ENCODE measurements at regions not wholly inside any gene's neighbourhood (a gene's known extent, or its start where the extent isn't known, plus 50 kb on each side); places are given as distances from the start of the nearest gene placed in this dataset.
"Not testable (repeated sequence)": the region's sequence is repeated elsewhere in the genome, so short reads cannot be mapped to it uniquely, and the experiment has no call there.

DNA sequence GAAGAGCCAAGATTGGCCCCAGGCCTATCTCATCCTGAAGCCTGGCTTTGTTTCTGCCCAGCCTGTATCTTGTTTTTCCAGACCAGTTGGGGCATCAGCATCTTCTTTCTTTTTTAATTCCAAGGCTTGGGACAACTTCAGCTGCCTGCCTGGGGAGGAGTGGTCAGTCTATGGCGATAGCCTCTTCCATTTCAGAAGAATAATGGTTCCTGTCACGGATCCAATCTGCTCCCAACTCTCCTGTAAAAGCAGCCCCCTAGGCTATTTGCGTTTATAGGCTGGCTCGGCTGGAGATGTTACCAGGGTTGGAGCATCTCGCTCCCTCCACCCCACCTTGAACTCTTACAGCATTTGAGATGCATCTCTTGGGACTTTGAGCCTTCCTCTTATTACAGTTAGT lies 145.2 kb upstream of the CADM1 start:
- Mint-ChIP-seq H3K4me3 (no peak overlapping the region), H3K27me3 (peaks cover 2% of the 10 kb centered on the region), H3K36me3 (no peaks in the 10 kb centered on the region), H3K27ac (no peak overlapping the region), H3K4me1 (no peaks in the 10 kb centered on the region), H3K9me3 (peaks cover 4% of the 10 kb centered on the region)

DNA sequence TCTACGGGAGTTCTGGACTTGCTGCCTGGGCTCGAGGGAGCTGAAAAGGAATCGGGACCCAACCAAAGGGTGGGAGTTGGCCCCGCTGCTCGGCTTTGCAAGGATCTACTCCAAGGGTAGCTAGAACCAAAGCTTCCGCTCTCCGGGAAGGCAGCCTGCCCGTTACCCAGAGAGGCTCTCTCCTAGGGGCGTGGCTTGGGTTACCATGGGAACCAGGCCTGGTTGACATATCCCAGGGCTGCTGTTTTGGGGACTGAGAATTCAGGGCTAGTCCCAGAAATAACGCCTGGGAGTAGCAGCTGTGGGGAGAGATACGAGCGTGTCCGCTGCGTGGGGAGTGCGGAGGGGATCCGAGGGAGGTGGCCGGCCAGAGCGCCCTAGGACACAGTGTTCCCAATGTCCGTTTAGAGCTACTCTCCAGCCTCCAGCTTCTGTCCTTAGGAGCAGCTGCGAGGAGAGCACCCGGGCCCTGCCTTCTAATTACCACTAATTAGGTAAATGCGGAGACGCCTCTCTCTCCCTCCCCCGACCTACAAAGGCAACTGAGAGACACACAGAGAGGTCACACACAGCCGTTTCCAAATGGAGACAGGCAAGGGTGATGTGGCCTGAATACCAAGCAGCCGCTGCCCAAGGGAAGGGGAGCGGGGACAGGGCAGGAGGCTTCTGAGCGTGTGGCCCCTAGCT lies 141.6 kb upstream of the CADM1 start:
- no peaks in the 10 kb centered on the region for H3K4me1 Mint-ChIP-seq
- no peaks in the 10 kb centered on the region for H3K36me3 Mint-ChIP-seq
- H3K9me3 Mint-ChIP-seq: peaks cover 4% of the 10 kb centered on the region
- no peak overlapping the region for H3K4me3 Mint-ChIP-seq
- H3K27me3 Mint-ChIP-seq: peaks cover 2% of the 10 kb centered on the region
- H3K27ac Mint-ChIP-seq: no peak overlapping the region

DNA sequence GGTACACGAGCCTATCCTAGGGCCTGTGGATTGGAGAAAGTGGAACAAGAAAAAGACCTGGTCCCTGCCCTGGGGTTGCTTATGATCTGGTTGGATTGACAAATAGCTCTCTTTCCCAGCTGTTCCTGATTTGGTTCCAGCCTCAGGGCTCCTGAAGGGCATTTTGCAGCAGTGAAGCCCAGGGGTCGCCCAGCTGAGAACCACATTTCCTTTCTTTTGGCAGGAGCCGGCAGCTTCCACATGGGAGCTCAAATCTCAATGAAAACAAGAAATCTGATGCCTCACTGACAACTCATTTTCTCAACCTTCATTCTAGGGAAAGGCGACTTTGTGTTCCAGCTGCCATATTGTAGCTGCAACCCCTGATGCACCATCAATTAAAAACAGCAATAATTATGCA lies 140.6 kb upstream of the CADM1 start:
- no peak overlapping the region for H3K4me3 Mint-ChIP-seq
- H3K36me3 Mint-ChIP-seq: no peaks in the 10 kb centered on the region
- H3K4me1 Mint-ChIP-seq: no peaks in the 10 kb centered on the region
- no peak overlapping the region for H3K27ac Mint-ChIP-seq
- H3K27me3 Mint-ChIP-seq: peaks cover 2% of the 10 kb centered on the region
- peaks cover 4% of the 10 kb centered on the region for H3K9me3 Mint-ChIP-seq

DNA sequence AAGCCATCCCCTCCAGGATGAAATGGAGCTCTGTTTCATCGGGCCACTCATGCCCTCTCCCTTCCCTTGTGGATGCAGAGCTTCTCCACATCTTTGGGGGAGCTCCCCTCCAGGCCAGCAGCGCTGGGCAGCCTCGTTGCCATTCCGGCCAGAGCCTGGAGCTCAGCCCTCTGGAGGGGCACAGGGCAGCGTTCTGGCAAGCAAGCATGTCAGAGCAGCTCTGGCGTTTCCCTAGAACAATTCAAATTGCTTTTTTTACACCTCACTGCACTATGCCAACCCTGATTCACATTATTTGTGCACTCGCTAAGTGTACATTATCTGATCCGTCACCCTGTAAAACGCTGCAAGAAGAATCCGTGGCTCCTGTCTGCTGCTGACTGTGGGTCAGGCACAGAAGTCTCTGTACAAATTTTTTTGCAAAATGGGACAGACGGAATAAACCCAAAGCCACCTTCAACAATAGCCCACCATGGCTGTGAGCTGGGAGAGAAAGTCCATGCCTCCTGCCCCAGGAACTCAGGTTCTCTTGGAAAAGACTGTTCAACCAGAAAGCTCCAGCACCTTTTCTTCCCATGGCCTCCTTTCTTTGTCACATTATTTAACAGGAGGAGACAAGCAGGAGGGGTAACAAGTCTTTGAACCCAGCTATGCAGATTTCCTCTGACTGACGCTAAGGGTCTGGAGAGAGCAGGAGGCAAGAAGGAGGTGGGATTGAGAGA lies 139.5 kb upstream of the CADM1 start:
- H3K27ac Mint-ChIP-seq: no peak overlapping the region
- no peaks in the 10 kb centered on the region for H3K36me3 Mint-ChIP-seq
- peaks cover 2% of the 10 kb centered on the region for H3K27me3 Mint-ChIP-seq
- no peaks in the 10 kb centered on the region for H3K4me1 Mint-ChIP-seq
- H3K4me3 Mint-ChIP-seq: no peak overlapping the region
- H3K9me3 Mint-ChIP-seq: peaks cover 4% of the 10 kb centered on the region

DNA sequence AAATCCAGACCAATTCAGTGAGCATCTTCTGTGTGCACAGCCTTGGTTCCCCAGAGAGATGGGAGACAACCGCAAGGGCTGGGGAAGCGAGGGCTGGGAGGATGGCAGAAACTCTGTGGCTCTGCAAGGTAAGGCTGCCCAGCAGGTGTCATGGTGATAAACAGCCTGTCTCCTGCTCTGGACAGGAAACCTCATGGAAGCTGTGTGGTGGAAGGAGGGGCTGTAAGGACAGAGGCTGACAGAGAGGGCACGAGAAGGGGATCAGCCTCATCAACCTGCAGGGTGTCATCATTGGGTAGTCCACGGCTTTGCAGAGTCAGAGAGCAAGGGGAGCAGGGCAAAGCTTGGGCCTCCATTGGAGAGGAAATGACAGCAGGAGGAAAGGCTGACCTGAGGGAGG lies 138.4 kb upstream of the CADM1 start:
- no peaks in the 10 kb centered on the region for H3K36me3 Mint-ChIP-seq
- peaks cover 4% of the 10 kb centered on the region for H3K9me3 Mint-ChIP-seq

DNA sequence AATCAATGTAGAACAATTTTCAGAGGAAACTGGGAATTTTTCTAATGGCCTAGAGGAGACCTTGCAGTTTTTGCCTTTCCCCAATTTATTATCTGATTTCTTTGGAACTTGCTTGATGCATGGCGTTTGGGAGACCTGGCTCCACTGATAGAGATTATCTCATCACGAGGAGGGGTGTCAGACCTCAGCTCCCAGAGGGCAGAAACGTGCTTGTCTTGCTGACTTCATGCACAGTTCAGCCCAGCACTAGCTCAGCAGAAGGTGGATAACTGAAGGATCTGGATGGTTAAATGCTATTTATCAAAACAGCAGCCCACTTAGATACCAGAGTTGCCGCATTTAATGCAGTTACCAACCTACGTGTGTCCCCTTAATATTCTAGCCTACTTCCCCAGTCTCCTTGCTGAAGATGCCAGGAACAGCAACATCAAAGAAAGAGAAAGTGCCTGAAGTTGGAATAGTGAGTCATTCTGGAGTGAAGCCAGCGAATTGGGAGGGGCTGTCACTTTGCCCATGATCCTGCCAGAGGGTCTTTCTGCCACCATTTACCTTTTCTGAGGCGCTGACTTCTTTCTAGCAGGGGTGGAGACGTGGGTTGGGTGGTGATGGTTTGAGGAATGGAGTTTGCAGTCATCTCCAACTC lies 133.5 kb upstream of the CADM1 start:
- Mint-ChIP-seq H3K27me3 (peaks cover 1% of the 10 kb centered on the region), H3K4me3 (no peak overlapping the region), H3K4me1 (no peaks in the 10 kb centered on the region), H3K9me3 (no peaks in the 10 kb centered on the region), H3K27ac (no peak overlapping the region), H3K36me3 (no peaks in the 10 kb centered on the region)

More for the DNA sequence above, 138.4 kb upstream of the CADM1 start:
- no peaks in the 10 kb centered on the region for H3K4me1 Mint-ChIP-seq
- H3K27me3 Mint-ChIP-seq: peaks cover 2% of the 10 kb centered on the region
- H3K27ac Mint-ChIP-seq: no peak overlapping the region
- no peak overlapping the region for H3K4me3 Mint-ChIP-seq

DNA sequence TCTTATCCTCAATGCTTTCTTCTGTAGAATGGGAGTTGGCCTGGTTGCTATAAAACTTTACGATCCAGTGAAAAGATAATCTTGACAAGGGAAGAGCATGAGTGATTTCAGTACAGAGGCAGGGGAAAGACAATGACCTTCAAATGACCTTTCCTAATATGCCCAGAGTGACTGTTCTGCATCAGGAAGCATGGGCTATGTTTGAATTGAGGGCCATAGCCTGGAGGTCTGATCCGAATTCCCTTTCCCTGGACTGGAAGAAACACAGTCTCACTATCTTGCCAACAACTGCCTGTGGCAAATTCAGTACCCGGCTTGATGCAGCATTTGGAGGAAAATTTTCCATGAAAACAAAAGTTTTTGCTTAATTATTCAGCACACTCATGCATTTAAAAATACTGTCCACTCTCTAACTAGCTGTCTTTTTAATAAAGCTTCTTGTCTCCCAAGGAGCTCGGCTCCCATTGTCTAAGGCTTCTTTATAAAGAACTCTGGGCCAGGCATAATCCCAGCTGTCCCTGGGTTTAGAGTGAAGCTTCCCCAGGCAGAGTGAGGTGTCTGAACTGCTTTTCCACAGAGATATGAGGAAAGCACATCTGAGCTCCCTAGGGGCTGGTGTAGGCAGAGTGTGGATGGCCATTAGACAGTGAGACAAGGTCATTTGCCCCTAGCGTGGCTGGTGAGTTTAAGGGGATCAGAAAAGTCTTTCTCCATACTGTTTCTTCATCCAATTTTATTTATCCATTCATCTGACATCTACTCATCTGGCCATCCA lies 132.7 kb upstream of the CADM1 start:
- Mint-ChIP-seq H3K27ac (no peak overlapping the region), H3K9me3 (no peaks in the 10 kb centered on the region), H3K36me3 (no peaks in the 10 kb centered on the region), H3K4me1 (no peaks in the 10 kb centered on the region), H3K27me3 (peaks cover 3% of the 10 kb centered on the region), H3K4me3 (no peak overlapping the region)

DNA sequence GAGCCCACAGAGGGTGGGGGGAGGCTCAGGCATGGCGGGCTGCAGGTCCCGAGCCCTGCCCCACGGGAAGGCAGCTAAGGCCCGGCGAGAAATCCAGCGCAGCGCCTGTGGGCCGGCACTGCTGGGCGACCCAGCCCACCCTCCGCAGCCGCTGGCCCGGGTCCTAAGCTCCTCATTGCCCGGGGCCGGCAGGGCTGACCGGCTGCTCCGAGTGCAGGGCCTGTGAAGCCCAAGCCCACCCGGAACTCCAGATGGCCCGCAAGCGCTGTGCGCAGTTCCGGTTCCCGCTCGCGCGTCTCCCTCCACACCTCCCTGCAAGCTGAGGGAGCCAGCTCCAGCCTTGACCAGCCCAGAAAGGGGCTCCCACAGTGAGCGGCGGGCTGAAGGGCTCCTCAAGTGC lies 129.8 kb upstream of the CADM1 start:
- H3K27me3 Mint-ChIP-seq, H3K36me3 Mint-ChIP-seq, H3K4me1 Mint-ChIP-seq, H3K27ac Mint-ChIP-seq, H3K9me3 Mint-ChIP-seq, H3K4me3 Mint-ChIP-seq: not testable (repeated sequence)

DNA sequence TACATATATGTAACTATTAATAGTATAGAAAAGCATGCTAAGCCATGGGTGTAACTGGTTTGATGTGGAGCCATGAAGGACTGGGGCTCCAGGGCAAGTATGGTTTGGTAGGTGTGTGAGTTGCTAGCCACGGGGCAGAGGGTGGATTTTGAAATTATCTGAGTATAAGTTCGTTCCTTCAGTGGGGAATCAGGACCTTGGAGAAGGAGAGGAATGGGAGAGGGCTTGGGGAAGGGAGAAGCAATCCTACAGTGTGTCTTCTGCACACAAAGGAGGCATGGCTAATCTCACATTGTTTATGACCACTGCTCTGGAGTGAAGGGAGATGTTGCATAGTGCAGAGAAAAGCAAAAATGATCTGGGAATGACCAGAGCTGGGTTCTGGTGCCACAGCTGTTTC lies 127.8 kb upstream of the CADM1 start:
- Mint-ChIP-seq H3K27ac (no peak overlapping the region), H3K27me3 (peaks cover 5% of the 10 kb centered on the region), H3K36me3 (no peaks in the 10 kb centered on the region), H3K9me3 (no peaks in the 10 kb centered on the region), H3K4me1 (no peaks in the 10 kb centered on the region), H3K4me3 (no peak overlapping the region)

DNA sequence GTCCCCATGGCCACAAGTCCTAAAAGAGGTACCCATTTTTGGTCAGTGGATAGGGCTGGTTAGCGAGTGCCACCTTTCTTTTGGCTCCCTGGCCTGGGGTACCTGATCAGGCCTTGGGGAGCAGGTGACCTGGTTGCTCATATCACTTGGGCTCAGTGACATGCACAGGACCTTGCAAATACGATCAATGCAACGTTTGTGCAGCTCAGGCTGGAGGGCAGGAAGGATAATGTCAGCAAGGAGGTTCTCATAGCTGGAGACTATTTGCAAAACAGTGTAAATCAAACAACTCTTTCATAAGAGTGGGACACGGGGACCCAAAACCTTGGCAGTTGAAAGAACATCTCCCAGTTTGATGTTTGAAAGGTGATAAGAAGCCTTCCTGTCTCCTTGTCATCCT lies 127.4 kb upstream of the CADM1 start:
- no peaks in the 10 kb centered on the region for H3K4me1 Mint-ChIP-seq
- no peak overlapping the region for H3K4me3 Mint-ChIP-seq
- H3K27ac Mint-ChIP-seq: no peak overlapping the region
- peaks cover 5% of the 10 kb centered on the region for H3K27me3 Mint-ChIP-seq
- H3K36me3 Mint-ChIP-seq: no peaks in the 10 kb centered on the region
- no peaks in the 10 kb centered on the region for H3K9me3 Mint-ChIP-seq

DNA sequence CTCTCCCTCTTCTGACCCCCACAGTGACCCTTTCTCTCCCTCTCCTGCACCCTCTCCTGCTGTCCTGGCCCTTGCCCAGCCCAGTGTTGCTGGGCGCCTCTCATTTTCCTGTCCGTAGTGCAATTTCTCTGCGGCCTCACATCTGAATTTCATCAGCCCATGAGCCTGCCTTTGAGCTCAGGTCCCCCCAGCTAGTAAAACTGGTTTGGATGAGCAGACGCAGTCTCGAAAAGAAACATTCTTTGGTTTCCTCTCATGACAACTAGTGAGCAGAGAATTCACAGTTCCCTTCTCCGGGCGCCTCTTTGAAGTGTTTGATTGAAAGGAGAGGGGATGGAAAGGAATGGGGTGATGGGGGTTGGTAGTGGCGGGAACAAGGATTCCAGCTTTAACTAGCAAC lies 126.0 kb upstream of the CADM1 start:
- no peak overlapping the region for H3K27ac Mint-ChIP-seq
- no peaks in the 10 kb centered on the region for H3K36me3 Mint-ChIP-seq
- H3K4me1 Mint-ChIP-seq: no peaks in the 10 kb centered on the region
- peaks cover 4% of the 10 kb centered on the region for H3K27me3 Mint-ChIP-seq
- no peak overlapping the region for H3K4me3 Mint-ChIP-seq
- H3K9me3 Mint-ChIP-seq: no peaks in the 10 kb centered on the region

DNA sequence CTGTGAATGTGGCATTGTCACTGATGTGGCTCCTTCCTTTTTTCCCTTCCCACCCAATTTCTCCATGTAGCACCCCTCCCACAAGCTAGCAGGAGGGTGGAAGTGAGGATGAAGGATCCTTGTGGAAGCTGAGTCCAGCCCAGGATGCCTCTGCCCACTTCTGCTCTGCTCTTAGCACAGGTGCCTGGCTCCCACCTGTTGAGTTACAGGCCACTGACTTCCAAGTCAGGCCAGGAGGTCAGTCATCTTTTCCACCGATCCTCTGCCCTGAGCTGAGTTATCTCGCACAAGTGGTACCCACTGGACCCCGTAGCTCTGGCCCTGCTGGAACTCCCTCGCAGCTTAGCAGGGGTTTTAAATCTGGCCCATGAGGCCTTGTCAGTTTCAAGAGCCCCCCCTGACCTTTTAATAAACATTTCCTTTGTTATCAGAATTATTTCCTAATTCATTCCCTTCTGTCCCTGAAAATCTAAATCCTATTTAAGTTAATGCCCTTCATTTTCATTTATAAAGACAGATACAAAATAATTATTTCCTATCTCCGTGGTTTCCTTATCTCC lies 125.3 kb upstream of the CADM1 start:
- H3K4me1 Mint-ChIP-seq: no peaks in the 10 kb centered on the region
- H3K27ac Mint-ChIP-seq: no peak overlapping the region
- H3K36me3 Mint-ChIP-seq: no peaks in the 10 kb centered on the region

DNA sequence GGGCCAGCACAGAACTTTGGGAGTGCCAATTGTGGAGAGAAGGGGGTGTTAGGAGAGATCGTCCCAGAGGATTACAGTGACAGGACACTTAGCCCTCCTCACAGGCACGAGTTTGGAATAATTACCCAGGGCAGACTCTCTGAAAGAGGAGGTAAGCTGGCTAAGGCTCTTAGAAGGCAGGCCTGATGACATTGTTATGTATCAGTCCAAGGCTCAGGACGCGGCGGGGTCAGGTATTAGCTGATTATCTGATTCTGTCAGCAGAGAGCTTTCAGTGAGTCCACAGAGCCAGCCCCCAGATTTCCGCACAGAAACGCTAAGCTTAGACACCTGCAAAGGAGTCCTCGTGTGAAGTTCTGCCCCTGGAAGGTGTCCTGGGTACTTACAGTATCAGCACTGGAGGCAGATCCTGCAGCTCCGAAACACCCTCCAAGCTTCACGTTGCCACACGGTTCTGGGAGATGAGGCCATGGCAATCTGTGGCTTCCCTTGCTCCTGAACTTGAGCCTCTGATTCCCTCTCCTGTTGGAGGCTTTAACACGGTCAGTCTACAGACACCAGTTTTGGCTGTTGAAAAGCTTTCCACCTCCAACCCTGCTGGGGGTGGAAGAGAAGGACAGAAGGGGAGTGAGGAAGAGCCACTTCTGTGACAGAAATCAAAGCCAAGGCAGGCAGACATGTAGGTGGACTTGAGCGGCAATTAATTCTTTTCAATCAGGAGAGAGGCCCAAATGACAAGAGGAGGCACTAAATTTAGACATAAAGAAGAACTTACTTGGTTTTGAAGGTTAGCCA lies 123.6 kb upstream of the CADM1 start:
- Mint-ChIP-seq H3K9me3 (no peaks in the 10 kb centered on the region), H3K4me3 (no peak overlapping the region), H3K27me3 (peaks cover 4% of the 10 kb centered on the region), H3K27ac (no peak overlapping the region), H3K36me3 (no peaks in the 10 kb centered on the region), H3K4me1 (no peaks in the 10 kb centered on the region)

More for the DNA sequence above, 125.3 kb upstream of the CADM1 start:
- Mint-ChIP-seq H3K4me3 (no peak overlapping the region), H3K9me3 (no peaks in the 10 kb centered on the region), H3K27me3 (peaks cover 4% of the 10 kb centered on the region)

DNA sequence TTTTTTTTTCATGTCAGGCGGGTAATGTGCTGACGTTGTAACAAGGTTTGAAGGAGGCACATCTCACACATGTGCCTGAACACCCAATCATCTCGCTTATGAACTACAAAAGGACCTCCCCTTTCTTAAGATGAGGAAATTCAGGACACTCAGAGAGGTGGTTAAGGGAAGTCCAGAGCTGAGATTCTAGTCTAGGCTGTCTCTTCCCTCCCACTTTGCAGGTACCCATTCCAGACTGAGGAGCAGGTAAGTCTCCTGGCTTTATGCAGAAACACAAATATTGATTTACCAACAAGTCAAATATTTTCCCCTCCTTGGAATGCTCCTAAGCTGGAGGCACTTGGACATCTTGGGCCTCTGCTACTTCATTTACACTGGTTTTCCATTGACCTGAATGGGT lies 122.9 kb upstream of the CADM1 start:
- Mint-ChIP-seq H3K27me3 (peaks cover 4% of the 10 kb centered on the region), H3K4me3 (no peak overlapping the region), H3K27ac (no peak overlapping the region), H3K4me1 (no peaks in the 10 kb centered on the region), H3K9me3 (no peaks in the 10 kb centered on the region), H3K36me3 (no peaks in the 10 kb centered on the region)

DNA sequence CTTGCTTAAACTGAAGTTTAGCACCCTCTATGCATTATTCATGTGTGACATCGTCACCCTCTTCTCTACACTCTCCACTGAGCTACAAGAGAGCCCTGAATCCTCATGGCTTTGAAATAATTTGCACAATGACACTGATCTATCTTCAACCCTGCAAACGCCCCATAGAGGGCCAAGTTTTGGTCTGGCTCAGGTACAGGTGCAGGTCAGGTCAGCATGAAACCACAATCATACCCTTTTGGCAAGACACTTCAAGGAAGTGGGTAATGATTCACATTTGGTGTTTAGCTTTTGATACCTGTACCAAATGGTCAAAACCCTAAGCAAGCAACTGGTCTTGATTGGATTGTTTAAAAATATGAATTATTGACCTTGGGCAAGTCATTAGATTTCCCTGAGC lies 122.2 kb upstream of the CADM1 start:
- H3K4me1 Mint-ChIP-seq: no peaks in the 10 kb centered on the region
- no peaks in the 10 kb centered on the region for H3K36me3 Mint-ChIP-seq
- no peak overlapping the region for H3K4me3 Mint-ChIP-seq
- H3K27ac Mint-ChIP-seq: no peak overlapping the region
- H3K27me3 Mint-ChIP-seq: peaks cover 2% of the 10 kb centered on the region
- no peaks in the 10 kb centered on the region for H3K9me3 Mint-ChIP-seq

Data from activated naive CD4-positive, alpha-beta T cell treated with anti-CD3 and anti-CD28 coated beads, Interleukin-2, amount 50 U/mL, for 24 hours (primary cell).